ENCODE measurements at regions not wholly inside any gene's neighbourhood (a gene's known extent, or its start where the extent isn't known, plus 50 kb on each side); places are given as distances from the start of the nearest gene placed in this dataset.

GRCh38 chr1:73587080-73587479 is 610.9 kb downstream of the LRRIQ3 start:
- no peaks in the 10 kb centered on the region for H3F3A ChIP-seq (ENCODE audit: insufficient read depth, low read length)
- no peaks in the 10 kb centered on the region for H3K4me1 ChIP-seq (ENCODE audit: low read length)
- no peak overlapping the region for H3K9ac ChIP-seq (ENCODE audit: low read length)
- no peak overlapping the region for H2AFZ ChIP-seq (ENCODE audit: low read length)
- H3K27ac ChIP-seq (ENCODE audit: low read length), result no peak overlapping the region
- no peaks in the 10 kb centered on the region for H3K79me2 ChIP-seq (ENCODE audit: low read length)
- H3K9me2 ChIP-seq (replicated peaks; ENCODE audit: insufficient read depth, low read length), result no peaks in the 10 kb centered on the region
- no peak overlapping the region for H3K4me3 ChIP-seq (ENCODE audit: low read length)
- no peak overlapping the region for H3K4me2 ChIP-seq (ENCODE audit: low read depth, low read length)
- H3K9me3 ChIP-seq (replicated peaks; ENCODE audit: insufficient read depth, low read length), result no peaks in the 10 kb centered on the region
- no peak for DNase-seq
- TF ChIP-seq EZH2phosphoT487 (IDR thresholded peaks at IDR 0.05; ENCODE audit: low read length) (no peak), EZH2 (optimal IDR thresholded peaks at IDR 0.05; ENCODE audit: low read depth, low read length) (no peak), CTCF (IDR thresholded peaks at IDR 0.05; ENCODE audit: low read length) (no peak)
- no peaks in the 10 kb centered on the region for H3K27me3 ChIP-seq (replicated peaks; ENCODE audit: insufficient read depth, low read length)
- no peaks in the 10 kb centered on the region for H3K36me3 ChIP-seq (replicated peaks; ENCODE audit: insufficient read depth, low read length)
- no peaks in the 10 kb centered on the region for H4K20me1 ChIP-seq (ENCODE audit: insufficient read depth, low read length)

- Histone ChIP-seq H3K9me3 (replicated peaks; ENCODE audit: insufficient read depth, low read length) (no peaks in the 10 kb centered on the region), H3K9me2 (replicated peaks; ENCODE audit: insufficient read depth, low read length) (no peaks in the 10 kb centered on the region), H3K79me2 (ENCODE audit: low read length) (no peaks in the 10 kb centered on the region), H2AFZ (ENCODE audit: low read length) (no peak overlapping the region), H3K27ac (ENCODE audit: low read length) (no peak overlapping the region), H3K4me2 (ENCODE audit: low read depth, low read length) (no peak overlapping the region), H3K36me3 (replicated peaks; ENCODE audit: insufficient read depth, low read length) (no peaks in the 10 kb centered on the region), H3F3A (ENCODE audit: insufficient read depth, low read length) (no peaks in the 10 kb centered on the region), H3K4me3 (ENCODE audit: low read length) (no peak overlapping the region), H3K4me1 (ENCODE audit: low read length) (no peaks in the 10 kb centered on the region), H3K9ac (ENCODE audit: low read length) (no peak overlapping the region), H3K27me3 (replicated peaks; ENCODE audit: insufficient read depth, low read length) (no peaks in the 10 kb centered on the region), H4K20me1 (ENCODE audit: insufficient read depth, low read length) (no peaks in the 10 kb centered on the region)
- DNase-seq, result no peak
- TF ChIP-seq EZH2 (optimal IDR thresholded peaks at IDR 0.05; ENCODE audit: low read depth, low read length), result no peak
- no peak for TF ChIP-seq EZH2phosphoT487 (IDR thresholded peaks at IDR 0.05; ENCODE audit: low read length)
- no peak for TF ChIP-seq CTCF (IDR thresholded peaks at IDR 0.05; ENCODE audit: low read length)
Measured at GRCh38 chr1:73577206-73577605, 620.8 kb downstream of the LRRIQ3 start.

- H4K20me1 ChIP-seq (ENCODE audit: insufficient read depth, low read length), result no peaks in the 10 kb centered on the region
- no peak overlapping the region for H3K27ac ChIP-seq (ENCODE audit: low read length)
- H2AFZ ChIP-seq (ENCODE audit: low read length), result no peak overlapping the region
- no peak overlapping the region for H3K4me3 ChIP-seq (ENCODE audit: low read length)
- no peaks in the 10 kb centered on the region for H3K27me3 ChIP-seq (replicated peaks; ENCODE audit: insufficient read depth, low read length)
- H3K79me2 ChIP-seq (ENCODE audit: low read length), result no peaks in the 10 kb centered on the region
- H3K9me2 ChIP-seq (replicated peaks; ENCODE audit: insufficient read depth, low read length), result no peaks in the 10 kb centered on the region
- no peaks in the 10 kb centered on the region for H3K9me3 ChIP-seq (replicated peaks; ENCODE audit: insufficient read depth, low read length)
- no peak for DNase-seq
- H3K4me1 ChIP-seq (ENCODE audit: low read length), result no peaks in the 10 kb centered on the region
- no peaks in the 10 kb centered on the region for H3K36me3 ChIP-seq (replicated peaks; ENCODE audit: insufficient read depth, low read length)
- no peak overlapping the region for H3K9ac ChIP-seq (ENCODE audit: low read length)
- no peak overlapping the region for H3K4me2 ChIP-seq (ENCODE audit: low read depth, low read length)
- TF ChIP-seq EZH2phosphoT487 (IDR thresholded peaks at IDR 0.05; ENCODE audit: low read length) (no peak), EZH2 (optimal IDR thresholded peaks at IDR 0.05; ENCODE audit: low read depth, low read length) (no peak), CTCF (IDR thresholded peaks at IDR 0.05; ENCODE audit: low read length) (no peak)
- no peaks in the 10 kb centered on the region for H3F3A ChIP-seq (ENCODE audit: insufficient read depth, low read length)
Measured at GRCh38 chr1:73576083-73576482, 621.9 kb downstream of the LRRIQ3 start.
